CD14-positive monocyte (primary cell): ENCODE measurements at regions not wholly inside any gene's neighbourhood (a gene's known extent, or its start where the extent isn't known, plus 50 kb on each side); places are given as distances from the start of the nearest gene placed in this dataset.

Experiments used
- DNase-seq, 3 donors: peaks; one replicate each; pipeline ENCODE4 v3.0.0-alpha.2; 2011 to 2022
- H2AFZ ChIP-seq: 2 replicates; pipeline ENCODE4 v1.6.0; 2012; ENCODE audit warnings: mild to moderate bottlenecking, low read depth, low read length, inconsistent platforms; ENCODE audit not compliant: insufficient read depth, poor library complexity, severe bottlenecking
- H3K27ac ChIP-seq, 2 donors: 1 replicate in 1 of 2; 2 replicates in 1 of 2; pipeline ENCODE4 v1.5.1; 2012 to 2013; ENCODE audit warnings: low read length in 2 of 2, control low read depth in 1 of 2, inconsistent platforms in 1 of 2, low read depth in 1 of 2, mild to moderate bottlenecking in 1 of 2
- H3K27me3 ChIP-seq, 2 donors: one replicate each; pipeline versions ENCODE4 v1.6.0 to v1.6.1; 2011 to 2013; ENCODE audit warnings: low read length in 2 of 2; ENCODE audit not compliant: control insufficient read depth in 2 of 2, insufficient read depth in 2 of 2
- H3K36me3 ChIP-seq, 2 donors: replicated peaks in 1 of 2; 1 replicate in 1 of 2; 2 replicates in 1 of 2; pipeline versions ENCODE4 v1.5.1 to v1.6.1; 2012 to 2013; ENCODE audit warnings: low read length in 2 of 2, control low read depth in 1 of 2, inconsistent platforms in 1 of 2, mild to moderate bottlenecking in 1 of 2; ENCODE audit not compliant: insufficient read depth in 2 of 2, control insufficient read depth in 1 of 2
- H3K4me1 ChIP-seq, 2 donors: 1 replicate in 1 of 2; 2 replicates in 1 of 2; pipeline versions ENCODE4 v1.5.1 to v1.6.1; 2012 to 2013; ENCODE audit warnings: low read length in 2 of 2, control low read depth in 1 of 2, inconsistent platforms in 1 of 2, mild to moderate bottlenecking in 1 of 2, moderate library complexity in 1 of 2; ENCODE audit not compliant: insufficient read depth in 2 of 2, control insufficient read depth in 1 of 2
- H3K4me2 ChIP-seq: replicated peaks from 2 replicates; pipeline ENCODE3; 2012; ENCODE audit warnings: low read length, moderate library complexity, mild to moderate bottlenecking; ENCODE audit not compliant: poor library complexity, severe bottlenecking; ENCODE audit errors: extremely low read depth
- H3K4me3 ChIP-seq, 3 experiments: fragments of 200-600 bp in 1 of 3; sonication (generic) in 1 of 3; replicated peaks in 1 of 3; 1 replicate in 2 of 3; 2 replicates in 1 of 3; pipeline ENCODE4 v1.5.1; 2011 to 2013; ENCODE audit warnings: low read length in 3 of 3, mild to moderate bottlenecking in 3 of 3, control low read depth in 2 of 3, low read depth in 2 of 3, inconsistent platforms in 1 of 3, moderate library complexity in 1 of 3
- H3K79me2 ChIP-seq: 2 replicates; pipeline ENCODE4 v1.6.0; 2012; ENCODE audit warnings: mild to moderate bottlenecking, control low read depth, inconsistent platforms, low read length, moderate library complexity; ENCODE audit not compliant: insufficient read depth
- H3K9ac ChIP-seq: 2 replicates; pipeline ENCODE4 v1.6.0; 2017; ENCODE audit warnings: low read length, mild to moderate bottlenecking; ENCODE audit not compliant: insufficient read depth, poor library complexity, severe bottlenecking
- H3K9me3 ChIP-seq, 2 donors: replicated peaks in 1 of 2; 1 replicate in 1 of 2; 2 replicates in 1 of 2; pipeline versions ENCODE4 v1.5.1 to v1.6.1; 2012 to 2013; ENCODE audit warnings: low read length in 2 of 2, control low read depth in 1 of 2; ENCODE audit not compliant: control insufficient read depth in 1 of 2, insufficient read depth in 1 of 2
- H4K20me1 ChIP-seq: 2 replicates; pipeline ENCODE4 v1.6.0; 2012; ENCODE audit warnings: mild to moderate bottlenecking, low read length, control low read depth, moderate library complexity; ENCODE audit not compliant: insufficient read depth
- H3K27ac Mint-ChIP-seq, 7 donors: one replicate each; pipeline ENCODE4 v1.8.0; 2020; ENCODE audit warnings: mild to moderate bottlenecking in 7 of 7, mixed read lengths in 7 of 7, moderate library complexity in 6 of 7, inconsistent platforms in 2 of 7
- H3K27me3 Mint-ChIP-seq, 3 donors: one replicate each; pipeline ENCODE4 v1.8.0; 2021 to 2022; ENCODE audit warnings: low read depth in 3 of 3, mild to moderate bottlenecking in 3 of 3, mixed read lengths in 3 of 3, moderate library complexity in 3 of 3, inconsistent platforms in 1 of 3
- H3K36me3 Mint-ChIP-seq, 2 donors: one replicate each; pipeline ENCODE4 v1.8.0; 2020; ENCODE audit warnings: mixed read lengths in 2 of 2, inconsistent platforms in 1 of 2, mild to moderate bottlenecking in 1 of 2
- H3K4me1 Mint-ChIP-seq: one replicate; pipeline ENCODE4 v1.8.0; 2020; ENCODE audit warnings: mild to moderate bottlenecking, mixed read lengths
- H3K4me3 Mint-ChIP-seq, 2 donors: one replicate each; pipeline ENCODE4 v1.8.0; 2020; ENCODE audit warnings: mild to moderate bottlenecking in 2 of 2, mixed read lengths in 2 of 2, moderate library complexity in 1 of 2
- H3K9me3 Mint-ChIP-seq, 7 donors: one replicate each; pipeline ENCODE4 v1.8.0; 2020 to 2022; ENCODE audit warnings: mixed read lengths in 7 of 7, mild to moderate bottlenecking in 6 of 7, moderate library complexity in 6 of 7, inconsistent platforms in 2 of 7
- WGBS: methylation state at CpG from one replicate; pipeline ENCODE4 v1.1.5; 2013; ENCODE audit warnings: missing lambda C conversion rate; ENCODE audit not compliant: insufficient coverage; 5-methylcytosine and 5-hydroxymethylcytosine counted together
- intact Hi-C, 2 donors: fragments of 100-400 bp; cut with micrococcal nuclease; formaldehyde crosslinking; loops; one replicate each; pipeline versions ENCODE4 v1.15.0 to v1.15.1; 2023
- TF ChIP-seq, protein P1 (sequence below): fragments of 200-600 bp; IDR thresholded peaks from one replicate; pipeline ENCODE4 v1.8.0; 2022; ENCODE audit warnings: antibody characterized with exemption, mild to moderate bottlenecking

DNA sequence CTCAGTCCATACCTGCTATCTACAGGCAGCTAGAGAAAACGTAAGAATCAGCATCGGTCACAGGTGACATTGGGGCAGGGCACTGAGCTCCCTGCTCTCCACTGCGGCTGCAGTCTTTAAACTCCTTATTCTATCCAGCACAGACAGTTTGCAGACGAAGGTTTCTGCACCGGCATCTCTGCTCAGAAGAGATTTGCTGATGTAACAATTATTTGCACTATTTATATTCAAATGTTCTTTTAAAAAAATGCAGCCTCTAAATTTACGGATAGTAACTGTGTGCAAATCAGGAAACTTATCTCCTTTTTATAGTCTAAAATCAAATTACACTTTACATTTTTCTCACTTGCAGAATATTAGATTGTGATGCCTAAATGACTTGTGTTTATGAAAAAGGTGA, 671.0 kb downstream of the VRK1 start:
- TF ChIP-seq, protein P1, sequence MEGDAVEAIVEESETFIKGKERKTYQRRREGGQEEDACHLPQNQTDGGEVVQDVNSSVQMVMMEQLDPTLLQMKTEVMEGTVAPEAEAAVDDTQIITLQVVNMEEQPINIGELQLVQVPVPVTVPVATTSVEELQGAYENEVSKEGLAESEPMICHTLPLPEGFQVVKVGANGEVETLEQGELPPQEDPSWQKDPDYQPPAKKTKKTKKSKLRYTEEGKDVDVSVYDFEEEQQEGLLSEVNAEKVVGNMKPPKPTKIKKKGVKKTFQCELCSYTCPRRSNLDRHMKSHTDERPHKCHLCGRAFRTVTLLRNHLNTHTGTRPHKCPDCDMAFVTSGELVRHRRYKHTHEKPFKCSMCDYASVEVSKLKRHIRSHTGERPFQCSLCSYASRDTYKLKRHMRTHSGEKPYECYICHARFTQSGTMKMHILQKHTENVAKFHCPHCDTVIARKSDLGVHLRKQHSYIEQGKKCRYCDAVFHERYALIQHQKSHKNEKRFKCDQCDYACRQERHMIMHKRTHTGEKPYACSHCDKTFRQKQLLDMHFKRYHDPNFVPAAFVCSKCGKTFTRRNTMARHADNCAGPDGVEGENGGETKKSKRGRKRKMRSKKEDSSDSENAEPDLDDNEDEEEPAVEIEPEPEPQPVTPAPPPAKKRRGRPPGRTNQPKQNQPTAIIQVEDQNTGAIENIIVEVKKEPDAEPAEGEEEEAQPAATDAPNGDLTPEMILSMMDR, result no peak
- H3K4me2 ChIP-seq, result no peak overlapping the region
- H3K9me3 Mint-ChIP-seq, result peaks cover 0 to 6% (median 3%) of the 10 kb centered on the region in 7 donors
- intact Hi-C loops, result no loop called here
- H3K9me3 ChIP-seq, result peaks cover 0 to 2% of the 10 kb centered on the region in 2 donors
- no peak overlapping the region for H3K27ac Mint-ChIP-seq
- H3K36me3 ChIP-seq, result no peaks in the 10 kb centered on the region
- peaks cover 0 to 2% (median 2%) of the 10 kb centered on the region in 3 donors for H3K27me3 Mint-ChIP-seq
- WGBS, result 88% methylated on average over 2 of the region's 6 CpGs
- no peak overlapping the region for H3K27ac ChIP-seq
- no peak overlapping the region for H3K9ac ChIP-seq
- no peaks in the 10 kb centered on the region for H3K4me1 Mint-ChIP-seq
- DNase-seq, result no peak
- no peaks in the 10 kb centered on the region for H3K4me1 ChIP-seq
- no peaks in the 10 kb centered on the region for H3K27me3 ChIP-seq
- H3K36me3 Mint-ChIP-seq, result no peaks in the 10 kb centered on the region
- no peaks in the 10 kb centered on the region for H3K79me2 ChIP-seq
- no peak overlapping the region for H3K4me3 ChIP-seq
- no peak overlapping the region for H3K4me3 Mint-ChIP-seq
- H2AFZ ChIP-seq, result no peak overlapping the region
- no peaks in the 10 kb centered on the region for H4K20me1 ChIP-seq

DNA sequence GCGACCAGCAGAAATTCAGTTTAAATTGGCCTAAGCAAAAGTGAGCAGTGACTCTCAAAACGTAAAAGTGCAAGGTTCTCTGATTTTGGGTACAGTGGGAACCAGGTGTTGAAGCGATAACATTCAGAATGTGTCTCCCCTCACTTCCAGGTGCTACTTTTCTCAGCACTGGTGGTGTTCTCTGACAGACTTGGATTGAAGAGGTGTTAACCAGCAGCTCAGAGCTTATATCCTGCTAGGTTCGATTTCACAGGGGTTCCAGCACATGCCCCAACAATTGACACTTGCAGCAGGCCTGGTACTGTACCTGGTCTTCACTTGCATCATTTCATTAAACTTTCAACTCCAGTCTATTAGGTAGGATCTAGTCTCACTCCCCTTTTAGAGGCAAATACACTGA, 680.2 kb downstream of the VRK1 start:
- H3K9me3 Mint-ChIP-seq, result peaks cover 0 to 2% (median 0%) of the 10 kb centered on the region in 7 donors
- Histone ChIP-seq H3K4me3 (no peak overlapping the region), H3K36me3 (no peaks in the 10 kb centered on the region), H2AFZ (no peak overlapping the region), H3K79me2 (no peaks in the 10 kb centered on the region), H4K20me1 (no peaks in the 10 kb centered on the region), H3K4me2 (no peak overlapping the region), H3K9ac (no peak overlapping the region), H3K27ac (no peak overlapping the region), H3K27me3 (no peaks in the 10 kb centered on the region), H3K9me3 (no peaks in the 10 kb centered on the region), H3K4me1 (no peaks in the 10 kb centered on the region)
- no peaks in the 10 kb centered on the region for H3K36me3 Mint-ChIP-seq
- intact Hi-C loops, result no loop called here
- H3K27ac Mint-ChIP-seq, result no peak overlapping the region
- no peaks in the 10 kb centered on the region for H3K4me1 Mint-ChIP-seq
- H3K4me3 Mint-ChIP-seq, result no peak overlapping the region
- 86% methylated on average over 1 of the region's 4 CpGs for WGBS
- peaks cover 1 to 3% (median 2%) of the 10 kb centered on the region in 3 donors for H3K27me3 Mint-ChIP-seq
- DNase-seq, result no peak
- TF ChIP-seq, protein P1, result no peak
